GM23338 (cell line): ENCODE measurements at regions not wholly inside any gene's neighbourhood (a gene's known extent, or its start where the extent isn't known, plus 50 kb on each side); places are given as distances from the start of the nearest gene placed in this dataset.

ENCODE experiments used
- CTCF ChIP-seq, 2 experiments: fragments of 200-600 bp in 1 of 2; sonication (generic) in 1 of 2; conservative IDR thresholded peaks; 2 replicates each; pipeline versions ENCODE4 v1.5.1 to v1.6.1; 2016 to 2017; ENCODE audit warnings: antibody characterized with exemption in 2 of 2, low read depth in 2 of 2, mild to moderate bottlenecking in 2 of 2, moderate library complexity in 1 of 2
- EZH2 ChIP-seq: fragments of 200-600 bp; sonication (generic); IDR thresholded peaks from one replicate; pipeline ENCODE4 v1.8.0; 2017; ENCODE audit warnings: antibody characterized with exemption, mild to moderate bottlenecking, low read depth; ENCODE audit not compliant: unreplicated experiment

GRCh38 chr2:185372188-185372587 is 366.4 kb upstream of the FSIP2 start:
- TF ChIP-seq CTCF (conservative IDR thresholded peaks at IDR 0.05; ENCODE audit: low read depth in 2 of 2) (no peak), EZH2 (no peak)
